CD14-positive monocyte (primary cell): ENCODE measurements at regions not wholly inside any gene's neighbourhood (a gene's known extent, or its start where the extent isn't known, plus 50 kb on each side); places are given as distances from the start of the nearest gene placed in this dataset.

Source experiments
- DNase-seq, 3 donors: peaks; one replicate each; pipeline ENCODE4 v3.0.0-alpha.2; 2011 to 2022
- H2AFZ ChIP-seq: 2 replicates; pipeline ENCODE4 v1.6.0; 2012; ENCODE audit warnings: mild to moderate bottlenecking, low read depth, low read length, inconsistent platforms; ENCODE audit not compliant: insufficient read depth, poor library complexity, severe bottlenecking
- H3K27ac ChIP-seq, 2 donors: 1 replicate in 1 of 2; 2 replicates in 1 of 2; pipeline ENCODE4 v1.5.1; 2012 to 2013; ENCODE audit warnings: low read length in 2 of 2, control low read depth in 1 of 2, inconsistent platforms in 1 of 2, low read depth in 1 of 2, mild to moderate bottlenecking in 1 of 2
- H3K27me3 ChIP-seq, 2 donors: one replicate each; pipeline versions ENCODE4 v1.6.0 to v1.6.1; 2011 to 2013; ENCODE audit warnings: low read length in 2 of 2; ENCODE audit not compliant: control insufficient read depth in 2 of 2, insufficient read depth in 2 of 2
- H3K36me3 ChIP-seq, 2 donors: replicated peaks in 1 of 2; 1 replicate in 1 of 2; 2 replicates in 1 of 2; pipeline versions ENCODE4 v1.5.1 to v1.6.1; 2012 to 2013; ENCODE audit warnings: low read length in 2 of 2, control low read depth in 1 of 2, inconsistent platforms in 1 of 2, mild to moderate bottlenecking in 1 of 2; ENCODE audit not compliant: insufficient read depth in 2 of 2, control insufficient read depth in 1 of 2
- H3K4me1 ChIP-seq, 2 donors: 1 replicate in 1 of 2; 2 replicates in 1 of 2; pipeline versions ENCODE4 v1.5.1 to v1.6.1; 2012 to 2013; ENCODE audit warnings: low read length in 2 of 2, control low read depth in 1 of 2, inconsistent platforms in 1 of 2, mild to moderate bottlenecking in 1 of 2, moderate library complexity in 1 of 2; ENCODE audit not compliant: insufficient read depth in 2 of 2, control insufficient read depth in 1 of 2
- H3K4me2 ChIP-seq: replicated peaks from 2 replicates; pipeline ENCODE3; 2012; ENCODE audit warnings: low read length, moderate library complexity, mild to moderate bottlenecking; ENCODE audit not compliant: poor library complexity, severe bottlenecking; ENCODE audit errors: extremely low read depth
- H3K4me3 ChIP-seq, 3 experiments: fragments of 200-600 bp in 1 of 3; sonication (generic) in 1 of 3; replicated peaks in 1 of 3; 1 replicate in 2 of 3; 2 replicates in 1 of 3; pipeline ENCODE4 v1.5.1; 2011 to 2013; ENCODE audit warnings: low read length in 3 of 3, mild to moderate bottlenecking in 3 of 3, control low read depth in 2 of 3, low read depth in 2 of 3, inconsistent platforms in 1 of 3, moderate library complexity in 1 of 3
- H3K79me2 ChIP-seq: 2 replicates; pipeline ENCODE4 v1.6.0; 2012; ENCODE audit warnings: mild to moderate bottlenecking, control low read depth, inconsistent platforms, low read length, moderate library complexity; ENCODE audit not compliant: insufficient read depth
- H3K9ac ChIP-seq: 2 replicates; pipeline ENCODE4 v1.6.0; 2017; ENCODE audit warnings: low read length, mild to moderate bottlenecking; ENCODE audit not compliant: insufficient read depth, poor library complexity, severe bottlenecking
- H3K9me3 ChIP-seq, 2 donors: replicated peaks in 1 of 2; 1 replicate in 1 of 2; 2 replicates in 1 of 2; pipeline versions ENCODE4 v1.5.1 to v1.6.1; 2012 to 2013; ENCODE audit warnings: low read length in 2 of 2, control low read depth in 1 of 2; ENCODE audit not compliant: control insufficient read depth in 1 of 2, insufficient read depth in 1 of 2
- H4K20me1 ChIP-seq: 2 replicates; pipeline ENCODE4 v1.6.0; 2012; ENCODE audit warnings: mild to moderate bottlenecking, low read length, control low read depth, moderate library complexity; ENCODE audit not compliant: insufficient read depth
- H3K27ac Mint-ChIP-seq, 7 donors: one replicate each; pipeline ENCODE4 v1.8.0; 2020; ENCODE audit warnings: mild to moderate bottlenecking in 7 of 7, mixed read lengths in 7 of 7, moderate library complexity in 6 of 7, inconsistent platforms in 2 of 7
- H3K27me3 Mint-ChIP-seq, 3 donors: one replicate each; pipeline ENCODE4 v1.8.0; 2021 to 2022; ENCODE audit warnings: low read depth in 3 of 3, mild to moderate bottlenecking in 3 of 3, mixed read lengths in 3 of 3, moderate library complexity in 3 of 3, inconsistent platforms in 1 of 3
- H3K36me3 Mint-ChIP-seq, 2 donors: one replicate each; pipeline ENCODE4 v1.8.0; 2020; ENCODE audit warnings: mixed read lengths in 2 of 2, inconsistent platforms in 1 of 2, mild to moderate bottlenecking in 1 of 2
- H3K4me1 Mint-ChIP-seq: one replicate; pipeline ENCODE4 v1.8.0; 2020; ENCODE audit warnings: mild to moderate bottlenecking, mixed read lengths
- H3K4me3 Mint-ChIP-seq, 2 donors: one replicate each; pipeline ENCODE4 v1.8.0; 2020; ENCODE audit warnings: mild to moderate bottlenecking in 2 of 2, mixed read lengths in 2 of 2, moderate library complexity in 1 of 2
- H3K9me3 Mint-ChIP-seq, 7 donors: one replicate each; pipeline ENCODE4 v1.8.0; 2020 to 2022; ENCODE audit warnings: mixed read lengths in 7 of 7, mild to moderate bottlenecking in 6 of 7, moderate library complexity in 6 of 7, inconsistent platforms in 2 of 7
- WGBS: methylation state at CpG from one replicate; pipeline ENCODE4 v1.1.5; 2013; ENCODE audit warnings: missing lambda C conversion rate; ENCODE audit not compliant: insufficient coverage; 5-methylcytosine and 5-hydroxymethylcytosine counted together
- intact Hi-C, 2 donors: fragments of 100-400 bp; cut with micrococcal nuclease; formaldehyde crosslinking; loops; one replicate each; pipeline versions ENCODE4 v1.15.0 to v1.15.1; 2023
- TF ChIP-seq, protein P1 (sequence below): fragments of 200-600 bp; IDR thresholded peaks from one replicate; pipeline ENCODE4 v1.8.0; 2022; ENCODE audit warnings: antibody characterized with exemption, mild to moderate bottlenecking

DNA sequence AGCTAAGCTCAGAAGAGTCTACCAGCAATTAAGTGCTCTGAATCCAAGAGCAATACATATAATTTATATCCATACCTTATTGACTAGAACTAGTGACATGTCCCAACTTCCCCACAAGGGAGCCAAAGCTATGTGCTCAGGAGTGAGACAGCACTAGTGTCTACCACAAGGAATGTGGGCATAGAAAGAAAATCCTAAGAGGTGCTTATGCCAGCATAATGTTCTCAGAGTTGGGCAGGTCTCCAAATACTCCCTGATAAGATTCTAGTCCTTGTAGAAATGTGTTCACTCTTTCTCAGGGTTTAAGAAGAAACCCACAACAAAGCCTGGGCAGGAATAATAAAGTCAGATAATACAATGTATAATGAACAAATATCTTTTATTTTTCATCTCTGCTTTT is 275.1 kb downstream of the BRINP1 start:
- H3K27me3 Mint-ChIP-seq = no peaks in the 10 kb centered on the region
- Histone ChIP-seq H3K4me2 (no peak overlapping the region), H3K9me3 (no peaks in the 10 kb centered on the region), H3K27ac (no peak overlapping the region), H3K79me2 (no peaks in the 10 kb centered on the region), H3K9ac (no peak overlapping the region), H3K4me3 (no peak overlapping the region), H4K20me1 (no peaks in the 10 kb centered on the region), H3K4me1 (no peaks in the 10 kb centered on the region), H2AFZ (no peak overlapping the region), H3K27me3 (no peaks in the 10 kb centered on the region), H3K36me3 (no peaks in the 10 kb centered on the region)
- H3K36me3 Mint-ChIP-seq = no peaks in the 10 kb centered on the region
- no peak for DNase-seq
- H3K27ac Mint-ChIP-seq = no peak overlapping the region
- peaks cover 0 to 3% (median 0%) of the 10 kb centered on the region in 7 donors for H3K9me3 Mint-ChIP-seq
- H3K4me3 Mint-ChIP-seq = no peak overlapping the region
- TF ChIP-seq, protein P1, sequence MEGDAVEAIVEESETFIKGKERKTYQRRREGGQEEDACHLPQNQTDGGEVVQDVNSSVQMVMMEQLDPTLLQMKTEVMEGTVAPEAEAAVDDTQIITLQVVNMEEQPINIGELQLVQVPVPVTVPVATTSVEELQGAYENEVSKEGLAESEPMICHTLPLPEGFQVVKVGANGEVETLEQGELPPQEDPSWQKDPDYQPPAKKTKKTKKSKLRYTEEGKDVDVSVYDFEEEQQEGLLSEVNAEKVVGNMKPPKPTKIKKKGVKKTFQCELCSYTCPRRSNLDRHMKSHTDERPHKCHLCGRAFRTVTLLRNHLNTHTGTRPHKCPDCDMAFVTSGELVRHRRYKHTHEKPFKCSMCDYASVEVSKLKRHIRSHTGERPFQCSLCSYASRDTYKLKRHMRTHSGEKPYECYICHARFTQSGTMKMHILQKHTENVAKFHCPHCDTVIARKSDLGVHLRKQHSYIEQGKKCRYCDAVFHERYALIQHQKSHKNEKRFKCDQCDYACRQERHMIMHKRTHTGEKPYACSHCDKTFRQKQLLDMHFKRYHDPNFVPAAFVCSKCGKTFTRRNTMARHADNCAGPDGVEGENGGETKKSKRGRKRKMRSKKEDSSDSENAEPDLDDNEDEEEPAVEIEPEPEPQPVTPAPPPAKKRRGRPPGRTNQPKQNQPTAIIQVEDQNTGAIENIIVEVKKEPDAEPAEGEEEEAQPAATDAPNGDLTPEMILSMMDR = no peak
- no peaks in the 10 kb centered on the region for H3K4me1 Mint-ChIP-seq
- intact Hi-C loops = no loop called here

DNA sequence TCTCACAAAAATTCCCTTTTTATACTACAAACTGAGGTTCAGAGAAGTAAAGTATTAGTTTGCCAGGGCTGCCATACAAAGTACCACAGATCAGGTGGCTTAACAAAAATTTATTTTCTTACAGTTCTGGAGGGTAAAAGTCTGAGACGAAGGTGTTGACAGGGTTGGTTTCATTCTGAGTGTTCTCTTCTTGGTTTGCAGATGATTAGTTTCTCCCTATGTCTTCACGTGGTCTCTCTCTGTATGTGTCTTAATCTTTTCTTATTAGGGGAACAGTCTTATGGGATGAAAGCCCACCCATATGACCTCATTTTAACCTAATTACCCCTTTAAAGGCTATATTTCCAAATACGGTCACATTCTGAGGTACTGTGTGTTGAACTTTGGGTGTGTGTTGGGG is 274.2 kb downstream of the BRINP1 start:
- H3K9me3 ChIP-seq = no peaks in the 10 kb centered on the region
- TF ChIP-seq, protein P1 = no peak
- H3K4me1 ChIP-seq = no peaks in the 10 kb centered on the region
- no peak overlapping the region for H2AFZ ChIP-seq
- H3K9me3 Mint-ChIP-seq = peaks cover 0 to 3% (median 0%) of the 10 kb centered on the region in 7 donors
- H3K36me3 ChIP-seq = no peaks in the 10 kb centered on the region
- no CpG with 5 or more reads among the region's 3 CpGs for WGBS
- no peaks in the 10 kb centered on the region for H4K20me1 ChIP-seq
- DNase-seq = no peak
- peaks cover 0 to 1% (median 0%) of the 10 kb centered on the region in 3 donors for H3K27me3 Mint-ChIP-seq
- no peaks in the 10 kb centered on the region for H3K4me1 Mint-ChIP-seq
- no peak overlapping the region for H3K9ac ChIP-seq
- no peak overlapping the region for H3K27ac Mint-ChIP-seq
- H3K27ac ChIP-seq = no peak overlapping the region
- H3K4me3 Mint-ChIP-seq = no peak overlapping the region
- no peaks in the 10 kb centered on the region for H3K79me2 ChIP-seq
- H3K27me3 ChIP-seq = no peaks in the 10 kb centered on the region
- intact Hi-C loops = no loop called here
- H3K4me3 ChIP-seq = no peak overlapping the region
- H3K36me3 Mint-ChIP-seq = no peaks in the 10 kb centered on the region
- no peak overlapping the region for H3K4me2 ChIP-seq
